WERI-Rb-1 (cell line): ENCODE measurements at regions not wholly inside any gene's neighbourhood (a gene's known extent, or its start where the extent isn't known, plus 50 kb on each side); places are given as distances from the start of the nearest gene placed in this dataset.

Source experiments
- DNase-seq: peaks from one replicate; pipeline ENCODE4 v3.0.0-alpha.2; 2020
- H3K27ac ChIP-seq: fragments of 250-450 bp; sonication (Bioruptor Pico); 2 replicates; pipeline ENCODE4 v1.5.1; 2020; ENCODE audit warnings: mild to moderate bottlenecking, moderate library complexity
- H3K27me3 ChIP-seq: fragments of 250-450 bp; sonication (Bioruptor Pico); 2 replicates; pipeline ENCODE4 v1.5.1; 2021; ENCODE audit warnings: mild to moderate bottlenecking, low read depth, moderate library complexity; ENCODE audit not compliant: insufficient read depth, severe bottlenecking
- H3K36me3 ChIP-seq: fragments of 250-450 bp; sonication (Bioruptor Pico); 2 replicates; pipeline ENCODE4 v1.5.1; 2020; ENCODE audit warnings: mild to moderate bottlenecking, moderate library complexity
- H3K4me3 ChIP-seq: 2 replicates; pipeline ENCODE4 v1.5.1; 2011; ENCODE audit warnings: low read depth, mild to moderate bottlenecking, control low read depth, low read length
- H3K9me3 ChIP-seq: fragments of 250-450 bp; sonication (Bioruptor Pico); 2 replicates; pipeline ENCODE4 v1.5.1; 2021; ENCODE audit warnings: mild to moderate bottlenecking, moderate library complexity; ENCODE audit not compliant: severe bottlenecking
- CTCF ChIP-seq: IDR thresholded peaks from 2 replicates; pipeline ENCODE4 v1.5.1; 2011; ENCODE audit warnings: low read depth, mild to moderate bottlenecking, control low read depth, inconsistent platforms, low read length

GRCh38 chr13:112013665-112014064 lies 53.3 kb upstream of the SOX1 start:
- no peak for DNase-seq
- H3K27ac ChIP-seq, result no peak overlapping the region
- TF ChIP-seq CTCF, result no peak
- H3K27me3 ChIP-seq, result peaks cover 84% of the 10 kb centered on the region
- H3K9me3 ChIP-seq, result peaks cover 12% of the 10 kb centered on the region
- H3K36me3 ChIP-seq, result no peaks in the 10 kb centered on the region
- no peak overlapping the region for H3K4me3 ChIP-seq

GRCh38 chr13:112014857-112015256 lies 52.1 kb upstream of the SOX1 start:
- Histone ChIP-seq H3K9me3 (peaks cover 12% of the 10 kb centered on the region), H3K36me3 (no peaks in the 10 kb centered on the region), H3K27ac (no peak overlapping the region), H3K4me3 (no peak overlapping the region), H3K27me3 (peaks cover 84% of the 10 kb centered on the region)
- TF ChIP-seq CTCF, result no peak
- DNase-seq, result no peak
